CMK (cell line): ENCODE measurements at regions not wholly inside any gene's neighbourhood (a gene's known extent, or its start where the extent isn't known, plus 50 kb on each side); places are given as distances from the start of the nearest gene placed in this dataset.
"Not testable (repeated sequence)": the region's sequence is repeated elsewhere in the genome, so short reads cannot be mapped to it uniquely, and the experiment has no call there.

ENCODE experiments used
- DNase-seq: peaks from one replicate; pipeline ENCODE4 v3.0.0-alpha.2; 2010; ENCODE audit warnings: low read depth

GRCh38 chr6:92274588-92274987 lies 1144.8 kb downstream of the EPHA7 start:
- DNase-seq, result no peak

GRCh38 chr6:92273694-92274093 lies 1145.7 kb downstream of the EPHA7 start:
- no peak for DNase-seq

DNA sequence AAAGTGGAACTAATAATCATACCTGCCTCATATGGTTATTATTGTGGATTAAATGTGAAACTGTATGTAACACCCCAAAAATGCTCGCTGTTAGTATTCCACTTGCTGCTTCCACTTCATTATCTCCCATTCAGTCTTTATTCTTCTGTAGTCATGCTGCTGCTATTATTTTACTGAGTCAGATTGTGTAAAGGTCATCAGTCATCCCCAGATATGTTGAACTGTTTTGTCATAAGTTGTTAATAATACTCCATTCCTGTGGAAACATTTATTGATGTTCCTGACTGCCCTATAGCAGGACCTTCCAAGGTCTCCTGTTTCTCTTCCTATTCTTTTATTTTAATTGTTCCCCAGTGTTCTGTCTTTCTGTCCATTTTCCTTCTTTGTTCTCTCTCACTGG lies 1148.3 kb downstream of the EPHA7 start:
- DNase-seq, result no peak

- DNase-seq, result no peak
Measured at GRCh38 chr6:92270365-92270764, 1149.0 kb downstream of the EPHA7 start.

DNA sequence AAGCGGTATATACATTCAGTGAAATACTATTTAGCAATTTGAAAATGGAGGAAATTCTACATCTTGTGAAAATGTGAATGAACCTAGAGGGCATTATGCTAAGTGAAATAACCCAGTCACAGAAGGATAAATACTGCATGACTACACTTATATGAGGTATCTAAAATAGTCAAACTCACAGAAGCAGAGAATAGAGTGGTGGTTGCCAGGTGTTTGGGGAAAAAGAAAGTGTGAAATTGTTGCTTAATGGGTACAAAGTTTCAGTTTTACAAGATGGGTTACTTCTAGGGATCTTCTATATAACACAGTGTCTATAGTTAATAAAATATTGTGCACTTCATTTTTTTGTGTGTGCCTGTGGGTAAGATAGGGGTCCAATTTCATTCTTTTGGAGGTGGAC lies 1152.0 kb downstream of the EPHA7 start:
- no peak for DNase-seq

- DNase-seq, result no peak
Measured at GRCh38 chr6:92263864-92264263, 1155.5 kb downstream of the EPHA7 start.

DNA sequence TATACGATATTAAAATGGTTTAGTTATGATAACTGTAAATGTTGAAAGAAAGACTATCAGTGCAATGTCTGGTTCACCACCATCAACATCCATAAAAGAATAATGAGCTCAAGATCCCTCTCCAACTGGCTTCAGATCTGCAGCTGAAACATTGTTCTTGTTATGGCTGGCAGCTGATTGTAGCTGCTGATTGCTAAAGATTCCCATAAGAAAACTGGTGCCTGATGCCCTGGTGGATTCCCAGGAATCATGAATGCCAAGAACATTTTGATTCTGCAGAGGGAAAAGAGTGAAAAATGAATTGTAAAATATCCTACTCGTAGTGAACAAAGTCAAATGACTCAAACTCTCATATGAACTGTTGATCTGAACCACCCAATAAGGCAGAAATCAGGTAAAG lies 1160.2 kb downstream of the EPHA7 start:
- no peak for DNase-seq

DNA sequence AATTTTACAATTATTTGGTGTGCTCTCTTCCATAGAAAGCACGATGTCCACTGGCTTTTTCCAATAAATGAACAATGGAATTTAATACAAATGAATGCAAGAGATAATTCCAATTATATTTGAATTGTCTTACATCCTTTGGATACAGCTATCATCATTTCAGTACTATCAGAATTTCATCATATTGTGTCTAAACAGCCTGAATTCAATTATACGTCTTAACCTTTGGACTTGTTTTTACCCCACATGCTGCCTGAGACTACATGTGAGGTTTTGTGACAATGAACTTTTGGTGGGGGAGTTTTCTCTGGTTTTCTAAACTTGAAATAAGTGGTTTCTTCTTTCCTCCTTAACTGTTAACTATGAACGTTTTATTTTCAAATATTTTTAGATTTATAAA lies 1176.0 kb downstream of the EPHA7 start:
- DNase-seq, result no peak

- no peak for DNase-seq
Measured at GRCh38 chr6:92231171-92231701, 1188.1 kb downstream of the EPHA7 start.

DNA sequence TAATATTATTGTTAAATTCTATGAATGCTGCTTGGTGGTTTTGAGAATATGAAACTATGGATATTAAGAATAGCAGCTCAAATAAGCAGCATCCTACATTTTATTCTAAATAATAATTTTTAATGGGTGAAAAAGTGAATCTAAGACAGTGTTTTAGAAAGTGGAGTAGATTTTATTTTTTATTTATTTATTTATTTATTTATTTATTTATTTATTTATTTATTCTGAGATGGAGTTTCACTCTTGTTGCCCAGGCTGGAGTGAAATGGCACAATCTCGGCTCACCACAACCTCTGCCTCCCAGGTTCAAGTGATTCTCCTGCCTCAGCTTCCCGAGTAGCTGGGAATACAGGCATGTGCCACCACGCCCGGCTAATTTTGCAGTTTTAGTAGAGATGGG lies 1199.4 kb downstream of the EPHA7 start:
- not testable (repeated sequence) for DNase-seq

- DNase-seq, result no peak
Measured at GRCh38 chr6:92216717-92217116, 1202.6 kb downstream of the EPHA7 start.

DNA sequence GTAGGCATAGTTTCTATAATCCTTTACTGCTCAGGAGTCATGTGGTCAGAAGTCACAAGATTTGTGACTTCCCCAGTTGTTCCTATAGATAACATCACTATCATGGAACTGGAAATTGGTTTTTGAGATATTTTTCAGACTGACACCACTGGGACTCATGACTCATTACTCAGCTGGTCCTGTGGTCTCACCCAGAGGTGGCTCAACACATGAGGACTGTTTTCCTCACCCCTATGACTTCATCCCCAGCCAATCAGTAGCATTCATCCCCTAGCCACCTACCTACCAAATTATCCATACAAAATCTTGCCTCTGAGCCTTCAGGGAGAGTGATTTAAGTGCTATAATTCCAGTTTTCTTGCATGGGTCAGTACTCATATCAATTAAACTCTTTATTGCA lies 1217.7 kb downstream of the EPHA7 start:
- no peak for DNase-seq

DNA sequence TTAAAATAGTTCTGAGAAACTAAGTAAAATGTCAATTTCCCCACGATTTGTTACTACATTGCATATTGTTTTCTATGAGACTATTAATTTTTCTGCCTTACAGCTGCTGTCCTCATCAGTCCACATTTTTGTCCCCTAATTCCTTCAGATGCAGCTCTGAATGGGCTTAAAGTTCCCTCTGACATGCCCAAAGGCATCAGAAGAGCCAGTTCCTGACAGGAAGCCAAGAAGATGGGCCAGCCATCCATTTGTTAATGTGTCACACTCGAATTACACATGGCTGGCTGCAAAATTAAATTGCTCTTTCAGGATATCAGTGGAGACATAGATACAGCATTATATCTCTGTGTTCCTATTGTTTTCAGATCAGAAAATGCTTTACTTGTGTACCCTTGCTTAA lies 1223.0 kb downstream of the EPHA7 start:
- no peak for DNase-seq

GRCh38 chr6:92195796-92196195 lies 1223.6 kb downstream of the EPHA7 start:
- DNase-seq, result no peak

- no peak for DNase-seq
Measured at GRCh38 chr6:92188016-92188415, 1231.3 kb downstream of the EPHA7 start.

DNA sequence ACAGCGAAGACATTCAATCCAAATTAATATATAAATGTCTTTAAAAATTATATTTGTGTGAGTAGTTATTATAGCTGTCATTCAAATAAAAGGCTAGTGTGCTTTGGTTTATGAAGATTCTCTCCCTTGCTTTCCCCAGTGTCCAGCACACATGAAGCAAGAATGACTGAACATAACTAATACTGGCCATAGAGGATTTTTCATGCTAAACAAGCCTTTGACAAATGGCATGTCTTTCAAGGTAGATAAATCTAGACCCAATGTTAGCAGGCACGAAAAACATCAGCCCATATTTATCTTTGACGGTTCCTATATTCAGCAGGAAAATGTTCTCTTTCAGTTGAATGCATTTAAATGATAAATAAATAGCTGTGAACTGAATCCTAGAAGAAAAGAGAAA lies 1234.4 kb downstream of the EPHA7 start:
- DNase-seq, result no peak

DNA sequence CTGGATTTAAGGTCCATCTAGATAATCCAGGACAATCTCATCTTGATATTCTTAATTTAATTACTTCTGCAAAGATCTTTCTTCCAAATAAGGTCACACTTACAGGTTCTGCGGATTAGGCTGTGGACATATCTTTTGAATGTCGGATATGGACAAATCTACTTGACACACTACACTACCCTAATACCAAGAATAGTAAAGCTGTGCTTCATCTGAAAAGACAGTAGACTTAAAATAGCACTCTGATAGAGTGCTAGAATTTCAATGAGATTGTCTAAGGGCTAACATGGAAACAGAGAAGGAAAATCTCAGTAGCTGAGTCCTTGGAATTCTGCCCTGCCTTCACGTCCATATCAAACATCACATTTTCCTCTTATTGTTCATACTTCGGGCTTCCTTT lies 1238.0 kb downstream of the EPHA7 start:
- no peak for DNase-seq

- no peak for DNase-seq
Measured at GRCh38 chr6:92180090-92180489, 1239.3 kb downstream of the EPHA7 start.

DNA sequence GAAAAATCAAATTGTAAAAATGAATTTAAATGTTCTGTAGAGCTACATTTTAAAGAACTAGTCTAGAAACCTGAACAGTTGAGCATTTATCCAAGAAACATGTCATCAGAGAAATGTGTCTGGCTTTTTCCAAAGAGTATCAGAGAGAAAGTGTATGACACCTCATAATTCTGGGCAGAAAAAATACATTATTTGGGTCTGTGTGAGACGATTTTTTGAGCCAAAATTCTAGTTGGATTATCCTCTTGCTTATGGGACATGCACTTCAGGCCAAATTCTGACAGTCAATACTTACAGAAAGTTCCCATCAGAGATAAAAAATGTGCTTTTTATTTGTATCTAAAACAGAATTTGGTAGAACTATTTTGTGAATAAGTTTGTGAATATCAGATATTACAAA lies 1242.7 kb downstream of the EPHA7 start:
- DNase-seq, result no peak

DNA sequence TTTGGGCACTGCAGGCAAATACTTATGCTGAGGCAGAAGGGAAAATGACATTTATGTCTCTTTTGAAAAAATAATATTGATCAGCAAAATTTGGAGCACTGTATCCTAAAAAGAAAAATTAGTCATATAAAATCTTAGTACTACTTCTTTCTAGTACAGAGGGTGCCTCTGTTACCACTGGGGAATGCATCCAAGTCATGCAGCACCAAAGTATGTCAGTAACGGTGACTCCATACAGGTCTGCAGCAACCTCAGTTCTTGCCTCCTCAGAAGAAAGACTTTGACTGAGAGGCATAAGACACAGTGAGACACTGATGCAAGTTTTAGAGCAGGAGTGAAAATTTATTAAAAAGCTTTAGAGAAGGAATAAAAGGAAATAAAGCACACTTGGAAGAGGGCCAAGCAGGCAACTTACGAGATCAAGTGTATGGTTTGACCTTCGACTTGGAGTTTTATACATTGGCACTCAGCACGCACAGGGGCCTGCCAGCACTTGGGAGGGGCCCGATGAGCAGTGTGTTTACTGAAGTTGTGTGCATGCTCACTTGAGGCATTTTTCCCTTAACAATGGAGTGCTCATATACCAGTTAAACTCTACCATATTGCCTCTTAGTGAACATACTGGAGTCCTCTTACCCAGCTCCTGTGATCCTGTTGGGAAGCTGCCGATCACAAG lies 1244.8 kb downstream of the EPHA7 start:
- DNase-seq, result no peak

GRCh38 chr6:92169506-92169905 lies 1249.9 kb downstream of the EPHA7 start:
- no peak for DNase-seq

DNA sequence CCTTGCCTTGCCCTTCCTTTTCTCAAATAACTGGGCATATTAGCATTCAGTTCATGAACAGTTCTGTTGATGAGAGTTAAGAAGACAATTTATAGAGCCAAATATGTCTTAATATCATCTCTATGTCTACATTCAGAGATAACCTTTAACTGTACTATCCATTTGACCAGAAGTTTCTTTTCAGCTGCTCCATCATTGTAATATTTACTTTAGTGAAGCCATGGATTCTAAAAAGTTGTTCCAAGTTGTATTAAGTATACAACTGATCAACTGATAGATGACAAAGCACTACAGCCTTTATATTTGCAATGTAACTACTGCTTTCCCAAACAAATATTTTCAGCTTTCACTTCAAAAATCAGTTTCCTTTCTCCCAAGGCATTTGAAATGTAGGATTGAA lies 1252.7 kb downstream of the EPHA7 start:
- no peak for DNase-seq

- no peak for DNase-seq
Measured at GRCh38 chr6:92161953-92162352, 1257.4 kb downstream of the EPHA7 start.

DNA sequence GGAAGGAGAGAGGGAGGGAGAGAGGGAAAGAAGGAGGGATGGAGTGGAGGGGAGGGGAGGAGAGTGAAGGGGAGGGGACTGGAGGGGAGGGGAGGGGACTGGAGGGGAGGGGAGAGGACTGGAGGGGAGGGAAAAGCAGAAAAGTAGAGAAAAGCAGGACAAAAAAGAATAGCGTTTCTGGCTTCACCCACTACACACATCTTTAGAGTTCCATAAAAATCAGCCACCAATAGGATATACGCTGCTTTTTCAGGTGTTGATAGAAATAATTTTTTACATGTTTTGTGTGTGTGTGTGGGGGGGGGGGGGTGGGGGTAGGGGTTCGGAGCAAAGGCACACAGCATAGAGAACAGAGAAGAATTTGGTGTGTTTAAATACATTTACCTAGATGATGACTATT lies 1259.1 kb downstream of the EPHA7 start:
- no peak for DNase-seq
